NCI-H1105 treated with DMSO at 0.1 percent for 48 hours (cell line): ENCODE measurements at regions not wholly inside any gene's neighbourhood (a gene's known extent, or its start where the extent isn't known, plus 50 kb on each side); places are given as distances from the start of the nearest gene placed in this dataset.

Source experiments
- DNase-seq: peaks from one replicate; lab custom pipeline; 2025; lab: John Stamatoyannopoulos, UW

DNA sequence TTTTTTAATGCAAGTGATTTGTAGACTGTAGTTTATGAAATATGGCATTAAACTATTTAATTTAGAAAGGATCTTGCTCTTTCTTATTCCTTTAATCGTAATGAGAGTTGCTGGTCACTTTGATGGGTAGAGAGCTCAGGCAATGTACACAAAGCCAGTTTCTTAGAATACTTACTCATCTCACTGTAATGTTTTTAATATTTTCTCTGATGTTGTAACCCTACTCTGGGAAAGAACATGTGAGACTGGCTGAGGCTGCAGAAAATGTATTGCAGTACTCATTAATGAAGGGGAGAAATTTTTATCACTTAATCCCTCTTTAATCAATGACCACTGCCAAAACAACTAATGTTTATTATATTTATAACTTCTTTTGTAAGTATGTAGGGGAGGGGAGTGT, 479.4 kb upstream of the KCNMB2 start:
- DNase-seq = no peak

DNA sequence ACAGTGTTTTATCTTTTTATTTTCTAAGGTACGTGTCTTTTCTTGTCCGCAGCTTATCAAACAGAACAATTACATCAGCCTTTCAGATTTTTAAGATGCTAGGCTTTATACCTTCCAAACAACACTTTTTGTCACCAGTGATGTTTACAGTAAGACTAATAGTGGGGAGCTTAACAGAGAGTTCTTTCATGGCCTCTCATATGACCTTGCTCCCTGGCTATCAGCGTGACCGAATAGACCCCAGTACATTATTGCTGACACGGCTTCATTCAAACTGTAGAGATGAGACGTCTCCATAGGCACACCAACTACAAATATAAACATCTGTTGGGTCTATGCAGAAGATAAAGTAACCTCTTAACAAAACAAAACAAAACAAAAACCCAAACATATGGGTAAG, 477.6 kb upstream of the KCNMB2 start:
- no peak for DNase-seq

GRCh38 chr3:178059119-178059518, 477.1 kb upstream of the KCNMB2 start:
- DNase-seq = peak; percentile 61

GRCh38 chr3:178059836-178060235, 476.4 kb upstream of the KCNMB2 start:
- no peak for DNase-seq

- DNase-seq = no peak
These were observed 475.8 kb upstream of the KCNMB2 start for GRCh38 chr3:178060407-178060806.

DNA sequence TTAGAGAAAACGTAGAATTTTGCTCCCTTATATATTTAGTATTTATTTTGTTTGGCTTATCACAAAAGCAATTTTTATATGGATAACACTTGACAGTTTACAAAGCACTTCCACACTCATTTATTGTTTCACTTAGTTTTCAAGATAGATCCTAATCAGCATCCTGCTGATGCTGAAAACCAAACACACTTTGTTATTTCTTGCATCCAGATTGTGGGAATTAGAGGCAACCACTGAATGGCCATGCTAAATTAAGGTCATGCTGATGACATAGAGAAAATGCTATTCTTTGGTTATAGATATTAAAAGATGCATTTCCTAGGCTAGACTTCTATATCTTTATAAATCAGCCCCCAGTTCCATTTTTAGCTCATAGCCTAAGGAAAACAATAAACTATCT, 474.1 kb upstream of the KCNMB2 start:
- no peak for DNase-seq

DNA sequence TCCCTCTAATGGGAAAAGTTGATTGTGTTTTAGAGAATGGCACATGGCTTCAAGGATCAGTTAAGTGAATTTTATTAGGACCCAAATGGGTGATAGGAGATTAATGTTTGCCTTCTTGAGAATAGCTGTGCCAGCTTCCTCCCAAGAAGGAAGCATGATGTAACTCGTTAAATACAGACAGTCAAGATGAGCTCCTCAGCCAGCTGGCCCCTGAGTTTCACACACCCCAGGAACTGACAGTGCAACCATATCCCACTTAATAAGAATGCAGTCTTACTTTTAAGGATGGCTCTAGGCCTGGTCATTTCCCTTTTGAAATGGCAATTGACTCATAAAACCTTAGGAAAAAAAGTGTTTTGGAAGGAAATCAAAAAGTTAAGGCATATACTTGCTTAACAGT, 472.8 kb upstream of the KCNMB2 start:
- DNase-seq = no peak

DNA sequence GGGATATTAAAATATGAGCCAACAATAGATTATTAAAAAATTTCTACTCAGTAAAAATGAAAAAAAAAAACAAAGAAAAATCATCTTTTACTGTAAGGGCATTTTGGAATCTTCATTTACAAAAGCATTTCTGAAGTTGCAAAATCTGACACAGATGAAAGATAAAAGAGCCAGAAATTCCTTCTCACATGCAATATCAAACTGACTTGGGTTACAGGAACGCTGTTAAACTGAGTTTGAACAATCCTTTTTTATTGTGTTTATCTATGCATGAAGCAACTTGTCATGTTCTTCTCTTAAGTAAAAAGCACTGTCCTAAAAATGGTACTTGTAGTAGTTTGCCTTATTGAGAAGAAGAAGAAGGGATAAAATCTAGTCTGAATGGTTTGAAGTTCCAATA, 468.5 kb upstream of the KCNMB2 start:
- no peak for DNase-seq

DNA sequence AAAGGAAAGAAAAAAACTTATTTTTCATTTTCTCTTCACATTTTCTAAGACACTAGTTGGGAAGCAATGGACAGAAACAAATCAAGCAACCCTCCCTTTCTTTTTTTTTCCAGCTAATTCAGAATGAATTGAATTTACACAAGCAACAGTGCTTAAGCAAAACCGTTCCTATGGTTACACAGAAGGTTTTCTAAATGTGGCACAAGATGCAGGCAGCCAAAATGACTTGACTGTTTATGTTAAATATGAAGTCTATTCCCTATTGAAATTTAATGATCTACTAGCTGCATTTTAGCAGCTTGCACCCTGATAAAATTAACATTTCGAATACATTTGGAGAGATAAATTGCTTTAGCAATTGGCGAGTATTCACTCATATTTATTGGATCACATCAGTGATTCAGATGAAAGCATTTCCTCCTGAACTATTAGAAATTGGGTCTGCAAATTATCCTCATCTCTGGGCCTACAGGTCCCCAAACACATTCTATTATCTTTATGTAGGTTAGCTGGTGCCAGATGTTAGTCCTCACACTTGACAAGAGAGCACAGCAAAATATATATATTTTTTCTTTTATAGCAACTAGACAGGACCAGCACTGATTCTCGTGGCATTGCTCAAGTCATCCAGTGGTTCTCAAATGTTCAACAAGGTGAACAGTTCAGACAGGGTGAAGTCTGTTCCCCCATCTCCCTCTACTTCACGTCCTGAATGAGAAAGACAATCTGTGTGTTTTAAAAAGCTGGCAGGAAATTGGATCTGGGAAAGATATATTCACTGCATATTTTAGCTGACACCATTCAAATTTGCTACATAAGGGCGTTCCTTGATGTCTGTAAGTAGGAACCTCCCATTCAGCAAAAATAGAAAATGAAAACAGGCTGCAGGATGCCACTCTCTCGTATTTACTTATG, 463.6 kb upstream of the KCNMB2 start:
- DNase-seq = no peak

- DNase-seq = no peak
These were observed 462.9 kb upstream of the KCNMB2 start for GRCh38 chr3:178073366-178073765.

DNA sequence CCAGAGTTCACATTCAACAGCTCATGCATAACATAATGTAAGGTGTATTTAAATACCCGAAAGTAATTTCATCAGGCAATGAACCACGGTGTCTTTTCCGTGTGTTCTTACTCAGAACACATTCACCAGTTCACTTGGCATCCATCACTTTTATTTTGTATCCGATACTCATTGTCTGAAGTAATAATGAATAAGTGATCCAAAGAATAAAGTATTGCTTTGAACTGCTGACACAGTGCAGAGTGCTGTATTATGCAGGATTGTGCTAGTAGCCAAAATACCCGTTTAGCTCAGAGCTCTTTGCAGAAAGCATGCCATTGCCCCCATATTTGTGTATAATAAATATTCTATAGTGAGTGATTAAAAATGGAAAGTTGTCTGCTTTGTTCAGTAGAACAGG, 460.9 kb upstream of the KCNMB2 start:
- no peak for DNase-seq

DNA sequence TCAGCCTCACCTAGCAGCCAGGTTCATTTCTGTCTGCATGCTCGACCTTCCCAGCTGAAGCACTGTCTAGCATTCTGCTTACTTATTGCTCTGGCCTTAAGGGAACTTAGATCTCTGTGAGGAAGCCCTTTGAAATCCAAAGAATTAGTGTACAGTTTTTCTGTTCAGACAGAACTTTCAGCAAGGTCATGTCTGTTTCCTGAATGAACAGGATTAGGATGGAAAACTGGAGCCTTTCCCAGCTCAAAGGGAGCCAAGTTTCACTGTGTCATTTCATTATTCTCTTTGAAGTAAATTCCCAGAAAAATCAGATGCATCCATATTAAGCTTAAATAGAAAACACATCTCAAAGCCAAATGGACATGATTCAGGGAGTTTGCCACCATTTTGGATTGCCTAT, 457.3 kb upstream of the KCNMB2 start:
- DNase-seq = no peak

- DNase-seq = no peak
These were observed 456.3 kb upstream of the KCNMB2 start for GRCh38 chr3:178079966-178080365.

DNA sequence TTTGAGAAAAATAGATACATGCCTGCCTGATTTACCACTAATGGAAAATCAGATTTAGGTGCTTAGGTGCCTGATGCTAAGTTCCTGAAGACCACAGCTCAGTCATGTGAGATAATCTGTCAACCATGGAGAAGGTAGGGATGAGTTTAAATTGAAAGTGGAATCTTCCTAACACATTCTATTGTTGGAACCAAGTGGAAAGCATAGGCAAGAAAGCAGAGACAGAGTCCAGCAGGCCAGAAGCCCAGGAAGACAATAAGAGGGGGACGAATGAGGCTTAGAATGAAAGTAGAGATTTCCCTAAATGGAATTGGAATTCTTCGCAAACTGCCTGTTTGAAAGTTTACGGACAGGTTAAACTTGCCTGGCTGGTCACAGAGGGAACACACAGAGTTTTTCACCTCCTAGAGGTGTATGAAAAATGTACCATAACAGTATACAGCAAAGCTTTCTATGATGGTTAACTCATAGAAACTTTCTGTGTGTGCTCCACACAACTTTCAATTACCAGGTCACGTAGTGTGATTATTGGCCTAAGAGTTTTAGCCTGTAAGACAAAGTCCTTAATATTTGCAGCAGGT, 453.8 kb upstream of the KCNMB2 start:
- no peak for DNase-seq

DNA sequence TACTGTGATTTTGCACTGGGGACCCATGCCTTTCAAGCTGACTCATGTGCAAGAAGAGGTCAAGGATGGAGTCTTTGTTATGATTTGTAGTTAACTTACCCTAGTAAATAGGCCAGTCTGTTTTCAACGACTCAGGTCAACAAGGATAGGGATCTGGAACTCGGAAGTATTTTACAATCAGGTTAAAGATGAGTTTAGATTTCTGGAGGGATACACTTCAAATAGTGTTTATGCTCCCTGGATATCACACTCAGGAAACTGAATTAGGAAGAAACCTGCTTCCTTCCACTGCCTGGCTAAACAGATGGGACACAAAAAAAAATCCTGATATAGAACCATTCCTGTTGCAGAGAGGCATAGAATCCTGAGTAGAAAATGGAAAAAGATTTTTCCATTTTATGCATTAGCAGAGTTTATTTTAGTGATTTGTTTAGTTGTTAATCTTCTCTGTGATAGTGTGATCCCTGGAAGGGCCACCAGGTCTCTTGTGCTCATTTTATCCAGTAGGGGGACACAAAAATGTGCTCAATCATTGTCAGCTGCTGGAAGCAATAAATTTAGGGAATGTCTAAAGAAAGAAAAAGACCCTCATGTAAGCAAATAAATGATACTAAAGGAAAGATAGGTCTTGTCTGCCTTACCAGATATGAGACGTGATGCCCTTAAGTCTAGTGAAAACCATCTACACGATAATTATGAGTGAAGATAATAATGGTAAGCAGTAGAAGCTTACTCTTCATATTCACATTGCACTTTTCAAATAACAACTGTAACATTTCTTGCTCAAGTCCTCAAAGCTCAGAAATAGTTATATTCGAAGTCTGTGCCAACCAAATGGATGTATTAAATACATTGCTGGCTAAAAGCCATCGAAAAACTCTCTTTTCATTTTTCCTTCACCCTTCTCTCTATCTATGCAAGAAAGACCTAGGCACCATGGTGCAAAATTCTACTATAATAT, 452.1 kb upstream of the KCNMB2 start:
- peak; percentile 82 for DNase-seq

DNA sequence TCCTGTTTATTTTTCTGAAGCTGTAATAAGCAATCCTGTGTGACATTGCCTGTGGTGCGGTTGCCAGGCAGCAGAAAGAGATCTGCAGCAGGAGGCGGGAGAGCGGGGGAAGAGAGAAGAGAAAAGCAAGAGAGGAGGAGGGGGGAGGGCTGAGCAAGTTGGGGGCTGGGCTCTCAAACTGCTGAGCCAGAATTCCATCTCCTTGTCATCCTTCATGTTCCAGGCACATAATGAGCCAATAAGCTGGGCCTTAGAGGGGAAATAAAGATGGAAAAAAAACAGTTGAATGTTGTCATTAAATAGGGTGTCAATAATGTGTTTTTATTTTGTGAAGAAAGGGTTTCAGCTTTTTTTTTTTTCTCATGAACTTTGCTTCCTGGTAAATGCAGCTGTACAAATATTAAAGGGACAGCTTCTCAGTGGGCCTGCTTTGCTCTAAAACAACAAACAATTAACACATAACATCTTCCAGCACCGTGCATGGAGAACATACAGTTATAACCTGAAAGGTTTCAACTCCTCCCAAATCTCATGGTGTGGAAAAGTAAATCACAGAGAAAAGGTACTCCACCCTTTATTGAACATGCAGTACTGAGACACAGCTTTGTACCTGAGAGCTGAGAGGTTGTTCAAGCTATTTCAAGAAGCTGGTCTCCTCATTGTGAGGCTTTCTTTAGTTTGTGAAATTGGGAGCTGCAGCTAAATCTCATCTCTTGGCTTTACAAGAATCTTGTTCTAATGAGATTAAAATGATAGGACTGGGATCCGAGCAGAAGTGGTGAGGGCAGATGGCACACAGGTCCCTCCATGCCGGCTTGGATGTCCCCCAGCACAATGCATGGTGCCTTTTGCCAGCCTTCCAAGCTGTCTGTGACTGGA, 451.1 kb upstream of the KCNMB2 start:
- peak; percentile 99 for DNase-seq

GRCh38 chr3:178085817-178086123, 450.5 kb upstream of the KCNMB2 start:
- DNase-seq = no peak

GRCh38 chr3:178086144-178086825, 450.0 kb upstream of the KCNMB2 start:
- DNase-seq = no peak

- DNase-seq = no peak
These were observed 448.9 kb upstream of the KCNMB2 start for GRCh38 chr3:178087376-178087775.

GRCh38 chr3:178088963-178089362, 447.3 kb upstream of the KCNMB2 start:
- DNase-seq = no peak

- no peak for DNase-seq
These were observed 445.3 kb upstream of the KCNMB2 start for GRCh38 chr3:178090899-178091298.
